ENCODE measurements at regions not wholly inside any gene's neighbourhood (a gene's known extent, or its start where the extent isn't known, plus 50 kb on each side); places are given as distances from the start of the nearest gene placed in this dataset.
A peak's percentile ranks its signal among the peaks of the same experiment; 100 is the strongest.

GRCh38 chr16:50857881-50858280, 116.0 kb downstream of the CYLD start:
- H3K27ac ChIP-seq = no peak overlapping the region
- no peaks in the 10 kb centered on the region for H3K4me1 ChIP-seq (ENCODE audit: insufficient read depth)
- 92% methylated on average over 5 of the region's 5 CpGs for WGBS (ENCODE audit: low lambda C conversion rate, missing lambda C conversion rate)
- DNase-seq (ENCODE audit: low spot score) = no peak
- H3K36me3 ChIP-seq (replicated peaks; ENCODE audit: insufficient read depth, low read depth) = no peaks in the 10 kb centered on the region
- no peak overlapping the region for H2AFZ ChIP-seq
- H3K4me2 ChIP-seq = no peak overlapping the region
- TF ChIP-seq CTCF (IDR thresholded peaks at IDR 0.05; ENCODE audit: poor library complexity) (no peak), EZH2phosphoT487 (IDR thresholded peaks at IDR 0.05; ENCODE audit: low read depth, severe bottlenecking, unreplicated experiment) (no peak), EZH2 (IDR thresholded peaks at IDR 0.05; ENCODE audit: borderline replicate concordance) (no peak)
- no peaks in the 10 kb centered on the region for H3K27me3 ChIP-seq
- no peak overlapping the region for H3K4me3 ChIP-seq
- no peaks in the 10 kb centered on the region for H3K9me3 ChIP-seq (ENCODE audit: low read depth)
- no peaks in the 10 kb centered on the region for H3K9me2 ChIP-seq (replicated peaks; ENCODE audit: insufficient read depth)
- H3K79me2 ChIP-seq = no peaks in the 10 kb centered on the region
- H4K20me1 ChIP-seq (ENCODE audit: insufficient read depth, poor library complexity, severe bottlenecking) = no peaks in the 10 kb centered on the region

GRCh38 chr16:50856991-50857390, 115.1 kb downstream of the CYLD start:
- DNase-seq (ENCODE audit: low spot score) = no peak
- Histone ChIP-seq H2AFZ (no peak overlapping the region), H3K79me2 (no peaks in the 10 kb centered on the region), H3K4me1 (ENCODE audit: insufficient read depth) (no peaks in the 10 kb centered on the region), H3K4me3 (no peak overlapping the region), H4K20me1 (ENCODE audit: insufficient read depth, poor library complexity, severe bottlenecking) (no peaks in the 10 kb centered on the region), H3K27ac (no peak overlapping the region), H3K36me3 (replicated peaks; ENCODE audit: insufficient read depth, low read depth) (no peaks in the 10 kb centered on the region), H3K27me3 (no peaks in the 10 kb centered on the region), H3K9me3 (ENCODE audit: low read depth) (no peaks in the 10 kb centered on the region), H3K4me2 (no peak overlapping the region), H3K9me2 (replicated peaks; ENCODE audit: insufficient read depth) (no peaks in the 10 kb centered on the region)
- WGBS (ENCODE audit: low lambda C conversion rate, missing lambda C conversion rate) = 74% methylated on average over 2 of the region's 2 CpGs
- TF ChIP-seq EZH2phosphoT487 (IDR thresholded peaks at IDR 0.05; ENCODE audit: low read depth, severe bottlenecking, unreplicated experiment) (no peak), EZH2 (IDR thresholded peaks at IDR 0.05; ENCODE audit: borderline replicate concordance) (no peak), CTCF (IDR thresholded peaks at IDR 0.05; ENCODE audit: poor library complexity) (no peak)

GRCh38 chr16:50853329-50853728, 111.4 kb downstream of the CYLD start:
- TF ChIP-seq EZH2 (IDR thresholded peaks at IDR 0.05; ENCODE audit: borderline replicate concordance) (no peak), EZH2phosphoT487 (IDR thresholded peaks at IDR 0.05; ENCODE audit: low read depth, severe bottlenecking, unreplicated experiment) (no peak), CTCF (IDR thresholded peaks at IDR 0.05; ENCODE audit: poor library complexity) (no peak)

More at GRCh38 chr16:50853329-50853728, 111.4 kb downstream of the CYLD start:
- Histone ChIP-seq H3K4me1 (ENCODE audit: insufficient read depth) (no peaks in the 10 kb centered on the region), H3K9me3 (ENCODE audit: low read depth) (no peaks in the 10 kb centered on the region), H3K27me3 (no peaks in the 10 kb centered on the region), H3K36me3 (replicated peaks; ENCODE audit: insufficient read depth, low read depth) (no peaks in the 10 kb centered on the region), H3K4me3 (no peak overlapping the region), H3K27ac (no peak overlapping the region), H3K9me2 (replicated peaks; ENCODE audit: insufficient read depth) (no peaks in the 10 kb centered on the region), H4K20me1 (ENCODE audit: insufficient read depth, poor library complexity, severe bottlenecking) (no peaks in the 10 kb centered on the region), H3K4me2 (no peak overlapping the region), H2AFZ (no peak overlapping the region), H3K79me2 (no peaks in the 10 kb centered on the region)
- no peak for DNase-seq (ENCODE audit: low spot score)
- 71% methylated on average over 1 of the region's 1 CpG for WGBS (ENCODE audit: low lambda C conversion rate, missing lambda C conversion rate)

Small RNA genes in the stretch of these regions (small RNA-seq; reads per million reads assigned to genes)
- gene RNA5SP426 = 3.7 reads per million, percentile 91 among the genes with 10 or more reads in this experiment
